GM23338 (cell line): ENCODE measurements at regions not wholly inside any gene's neighbourhood (a gene's known extent, or its start where the extent isn't known, plus 50 kb on each side); places are given as distances from the start of the nearest gene placed in this dataset.

ENCODE experiments used
- ATAC-seq: fragments of 200-7000 bp; cut with Tn5 transposase; 3 replicates; pipeline ENCODE4 v1.9.1; 2020
- DNase-seq: peaks from one replicate; pipeline ENCODE4 v3.0.0-alpha.2; 2015; ENCODE audit warnings: low spot score
- H2AFZ ChIP-seq: fragments of 200-600 bp; sonication (generic); 2 replicates; pipeline ENCODE4 v1.8.0; 2016; ENCODE audit warnings: antibody characterized with exemption, mild to moderate bottlenecking, moderate library complexity
- H3F3A ChIP-seq: fragments of 200-600 bp; sonication (generic); replicated peaks from 2 replicates; pipeline ENCODE4 v1.8.0; 2017; ENCODE audit warnings: antibody characterized with exemption, mixed run types, low read depth
- H3K27ac ChIP-seq: fragments of 200-600 bp; sonication (generic); 2 replicates; pipeline ENCODE4 v1.6.1; 2016; ENCODE audit warnings: low read depth
- H3K27me3 ChIP-seq: fragments of 200-600 bp; sonication (generic); 2 replicates; pipeline ENCODE4 v1.8.0; 2016; ENCODE audit warnings: mild to moderate bottlenecking, mixed run types, moderate library complexity; ENCODE audit not compliant: insufficient read depth
- H3K36me3 ChIP-seq: fragments of 200-600 bp; sonication (generic); 2 replicates; pipeline ENCODE4 v1.8.0; 2016; ENCODE audit warnings: mild to moderate bottlenecking; ENCODE audit not compliant: insufficient read depth
- H3K4me1 ChIP-seq: fragments of 200-600 bp; sonication (generic); 2 replicates; pipeline ENCODE4 v1.8.0; 2016; ENCODE audit warnings: mild to moderate bottlenecking, moderate library complexity; ENCODE audit not compliant: insufficient read depth
- H3K4me2 ChIP-seq: fragments of 200-600 bp; sonication (generic); 2 replicates; pipeline ENCODE4 v1.7.1; 2017; ENCODE audit warnings: mixed run types
- H3K4me3 ChIP-seq: fragments of 200-600 bp; sonication (generic); 2 replicates; pipeline ENCODE4 v1.6.1; 2016; ENCODE audit warnings: mixed run types
- H3K79me2 ChIP-seq: fragments of 200-600 bp; sonication (generic); replicated peaks from 2 replicates; pipeline ENCODE4 v1.8.0; 2017; ENCODE audit warnings: mild to moderate bottlenecking; ENCODE audit not compliant: insufficient read depth
- H3K9me2 ChIP-seq: fragments of 200-600 bp; sonication (generic); 2 replicates; pipeline ENCODE4 v1.8.0; 2017; ENCODE audit not compliant: insufficient read depth
- H4K20me1 ChIP-seq: fragments of 200-600 bp; sonication (generic); replicated peaks from 2 replicates; pipeline ENCODE4 v1.8.0; 2017; ENCODE audit warnings: mild to moderate bottlenecking; ENCODE audit not compliant: insufficient read depth
- H3K27ac Mint-ChIP-seq: 2 replicates; pipeline ENCODE4 v1.8.0; 2020; ENCODE audit warnings: inconsistent platforms, mild to moderate bottlenecking, moderate library complexity, mixed read lengths
- H3K27me3 Mint-ChIP-seq: 3 replicates; pipeline ENCODE4 v1.8.0; 2022; ENCODE audit warnings: low read depth, mild to moderate bottlenecking, moderate library complexity, mixed read lengths, inconsistent platforms; ENCODE audit not compliant: insufficient read depth, poor library complexity
- H3K36me3 Mint-ChIP-seq: 3 replicates; pipeline ENCODE4 v1.8.0; 2021; ENCODE audit warnings: low read depth, mild to moderate bottlenecking, inconsistent platforms, moderate library complexity, mixed read lengths
- H3K4me1 Mint-ChIP-seq: 3 replicates; pipeline ENCODE4 v1.8.0; 2020; ENCODE audit warnings: mild to moderate bottlenecking, inconsistent platforms, mixed read lengths
- H3K4me3 Mint-ChIP-seq: 3 replicates; pipeline ENCODE4 v1.8.0; 2021; ENCODE audit warnings: moderate library complexity, mild to moderate bottlenecking, inconsistent platforms, mixed read lengths
- H3K9me3 Mint-ChIP-seq: 3 replicates; pipeline ENCODE4 v1.8.0; 2020; ENCODE audit warnings: moderate library complexity, mild to moderate bottlenecking, inconsistent platforms, mixed read lengths
- CREB1 ChIP-seq: fragments of 250-450 bp; sonication (Bioruptor Pico); IDR thresholded peaks from 2 replicates; pipeline ENCODE4 v1.5.0; 2020; ENCODE audit warnings: low read depth, mild to moderate bottlenecking, moderate library complexity
- CTCF ChIP-seq, 2 experiments: fragments of 200-600 bp in 1 of 2; sonication (generic) in 1 of 2; conservative IDR thresholded peaks; 2 replicates each; pipeline versions ENCODE4 v1.5.1 to v1.6.1; 2016 to 2017; ENCODE audit warnings: antibody characterized with exemption in 2 of 2, low read depth in 2 of 2, mild to moderate bottlenecking in 2 of 2, moderate library complexity in 1 of 2
- ETS1 ChIP-seq: IDR thresholded peaks from 2 replicates; pipeline ENCODE4 v1.6.1; 2016; ENCODE audit warnings: antibody characterized with exemption
- EZH2 ChIP-seq: fragments of 200-600 bp; sonication (generic); IDR thresholded peaks from one replicate; pipeline ENCODE4 v1.8.0; 2017; ENCODE audit warnings: antibody characterized with exemption, mild to moderate bottlenecking, low read depth; ENCODE audit not compliant: unreplicated experiment
- EZH2phosphoT487 ChIP-seq: fragments of 200-600 bp; sonication (generic); IDR thresholded peaks from one replicate; pipeline ENCODE4 v1.8.1; 2018; ENCODE audit warnings: antibody characterized with exemption; ENCODE audit not compliant: unreplicated experiment
- JUNB ChIP-seq: IDR thresholded peaks from one replicate; pipeline ENCODE4 v1.6.1; 2016; ENCODE audit warnings: antibody characterized with exemption; ENCODE audit not compliant: unreplicated experiment
- NANOG ChIP-seq: IDR thresholded peaks from 2 replicates; pipeline ENCODE4 v1.6.1; 2016; ENCODE audit warnings: antibody characterized with exemption, borderline replicate concordance
- POLR2AphosphoS5 ChIP-seq: IDR thresholded peaks from 2 replicates; pipeline ENCODE4 v1.6.1; 2016; ENCODE audit warnings: antibody characterized with exemption, low read depth
- REST ChIP-seq: IDR thresholded peaks from one replicate; pipeline ENCODE4 v1.6.1; 2018; ENCODE audit warnings: antibody characterized with exemption; ENCODE audit not compliant: unreplicated experiment
- STAT1 ChIP-seq: IDR thresholded peaks from one replicate; pipeline ENCODE4 v1.6.1; 2016; ENCODE audit warnings: antibody characterized with exemption; ENCODE audit not compliant: unreplicated experiment
- ZNF114 ChIP-seq: fragments of 250-450 bp; sonication (Bioruptor Pico); IDR thresholded peaks from 2 replicates; pipeline ENCODE4 v1.5.0; 2020; ENCODE audit warnings: mild to moderate bottlenecking, moderate library complexity
- ZNF331 ChIP-seq: fragments of 250-450 bp; sonication (Bioruptor Pico); IDR thresholded peaks from 2 replicates; pipeline ENCODE4 v1.5.0; 2020; ENCODE audit warnings: low read depth, mild to moderate bottlenecking, moderate library complexity
- ZNF462 ChIP-seq: fragments of 250-450 bp; sonication (Bioruptor Pico); IDR thresholded peaks from 2 replicates; pipeline ENCODE4 v1.5.0; 2020; ENCODE audit warnings: mild to moderate bottlenecking, moderate library complexity

- Histone ChIP-seq H3K36me3 (no peaks in the 10 kb centered on the region), H3F3A (no peaks in the 10 kb centered on the region), H3K4me1 (no peaks in the 10 kb centered on the region), H4K20me1 (no peaks in the 10 kb centered on the region), H3K9me2 (0 out of 2 replicates have a peak, but pooled peaks cover 5% of the 10 kb centered on the region), H3K27me3 (no peaks in the 10 kb centered on the region), H3K79me2 (no peaks in the 10 kb centered on the region), H3K27ac (no peak overlapping the region), H3K4me2 (no peak overlapping the region), H3K4me3 (no peak overlapping the region), H2AFZ (no peak overlapping the region)
- no peaks in the 10 kb centered on the region for H3K4me1 Mint-ChIP-seq
- H3K9me3 Mint-ChIP-seq = no peaks in the 10 kb centered on the region
- H3K27me3 Mint-ChIP-seq = peaks cover 2% of the 10 kb centered on the region
- no peak overlapping the region for H3K4me3 Mint-ChIP-seq
- ATAC-seq (no peak), DNase-seq (no peak)
- TF ChIP-seq CREB1 (CRISPR knock-in tag) (no peak), JUNB (no peak), STAT1 (no peak), REST (no peak), CTCF (conservative IDR thresholded peaks at IDR 0.05; ENCODE audit: low read depth in 2 of 2) (no peak), EZH2 (no peak), EZH2phosphoT487 (no peak), ZNF114 (CRISPR knock-in tag) (no peak), POLR2AphosphoS5 (no peak), ETS1 (no peak), NANOG (no peak), ZNF331 (CRISPR knock-in tag) (no peak), ZNF462 (CRISPR knock-in tag) (no peak)
- no peak overlapping the region for H3K27ac Mint-ChIP-seq
- no peaks in the 10 kb centered on the region for H3K36me3 Mint-ChIP-seq
Measured at GRCh38 chr14:48826058-48826457, 760.1 kb downstream of the RPS29 start.
